ENCODE measurements at regions not wholly inside any gene's neighbourhood (a gene's known extent, or its start where the extent isn't known, plus 50 kb on each side); places are given as distances from the start of the nearest gene placed in this dataset.

GRCh38 chr9:79268806-79269205 is 303.0 kb upstream of the TLE4 start:
- 92% methylated on average over 2 of the region's 2 CpGs for WGBS (ENCODE audit: insufficient coverage)
- no peak overlapping the region for H3K4me3 ChIP-seq (replicated peaks in 1 of 3; ENCODE audit: low read depth in 2 of 3, low read length in 3 of 3)
- no peak overlapping the region for H3K27ac Mint-ChIP-seq
- no peaks in the 10 kb centered on the region for H3K9me3 ChIP-seq (replicated peaks in 1 of 2; ENCODE audit: control insufficient read depth in 1 of 2, insufficient read depth in 1 of 2, low read length in 2 of 2)
- H3K4me3 Mint-ChIP-seq = no peak overlapping the region
- no peak overlapping the region for H3K9ac ChIP-seq (ENCODE audit: insufficient read depth, low read length, poor library complexity, severe bottlenecking)
- no peaks in the 10 kb centered on the region for H3K79me2 ChIP-seq (ENCODE audit: insufficient read depth, low read length)
- H2AFZ ChIP-seq (ENCODE audit: insufficient read depth, low read depth, low read length, poor library complexity, severe bottlenecking) = no peak overlapping the region
- no peaks in the 10 kb centered on the region for H3K27me3 Mint-ChIP-seq (ENCODE audit: low read depth in 3 of 3)
- H3K9me3 Mint-ChIP-seq = peaks cover 0 to 5% (median 0%) of the 10 kb centered on the region in 7 donors
- no peaks in the 10 kb centered on the region for H3K36me3 Mint-ChIP-seq
- no peaks in the 10 kb centered on the region for H3K27me3 ChIP-seq (ENCODE audit: control insufficient read depth in 2 of 2, insufficient read depth in 2 of 2, low read length in 2 of 2)
- H3K4me1 Mint-ChIP-seq = peaks cover 15% of the 10 kb centered on the region
- no peaks in the 10 kb centered on the region for H3K36me3 ChIP-seq (replicated peaks in 1 of 2; ENCODE audit: control insufficient read depth in 1 of 2, insufficient read depth in 2 of 2, low read length in 2 of 2)
- intact Hi-C loops (cut with micrococcal nuclease) = no loop called here
- H4K20me1 ChIP-seq (ENCODE audit: insufficient read depth, low read length) = no peaks in the 10 kb centered on the region
- no peak for DNase-seq
- no peak for TF ChIP-seq CTCF (IDR thresholded peaks at IDR 0.05)
- no peak overlapping the region for H3K27ac ChIP-seq (ENCODE audit: low read depth in 1 of 2, low read length in 2 of 2)
- H3K4me2 ChIP-seq (replicated peaks; ENCODE audit: extremely low read depth, low read length, poor library complexity, severe bottlenecking) = no peak overlapping the region
- H3K4me1 ChIP-seq (ENCODE audit: control insufficient read depth in 1 of 2, insufficient read depth in 2 of 2, low read length in 2 of 2) = peaks cover 16 to 18% of the 10 kb centered on the region in 2 donors

- DNase-seq = no peak
- H3K4me3 ChIP-seq (replicated peaks in 1 of 3; ENCODE audit: low read depth in 2 of 3, low read length in 3 of 3) = no peak overlapping the region
- no peaks in the 10 kb centered on the region for H3K4me1 ChIP-seq (ENCODE audit: control insufficient read depth in 1 of 2, insufficient read depth in 2 of 2, low read length in 2 of 2)
- no peak for TF ChIP-seq CTCF (IDR thresholded peaks at IDR 0.05)
- Mint-ChIP-seq H3K27ac (no peak overlapping the region), H3K27me3 (ENCODE audit: low read depth in 3 of 3) (no peaks in the 10 kb centered on the region), H3K36me3 (no peaks in the 10 kb centered on the region), H3K4me1 (no peaks in the 10 kb centered on the region), H3K9me3 (peaks cover 0 to 15% (median 5%) of the 10 kb centered on the region in 7 donors), H3K4me3 (no peak overlapping the region)
- no peak overlapping the region for H3K27ac ChIP-seq (ENCODE audit: low read depth in 1 of 2, low read length in 2 of 2)
- intact Hi-C loops (cut with micrococcal nuclease) = no loop called here
- no peak overlapping the region for H3K4me2 ChIP-seq (replicated peaks; ENCODE audit: extremely low read depth, low read length, poor library complexity, severe bottlenecking)
- H3K36me3 ChIP-seq (replicated peaks in 1 of 2; ENCODE audit: control insufficient read depth in 1 of 2, insufficient read depth in 2 of 2, low read length in 2 of 2) = no peaks in the 10 kb centered on the region
- H3K9me3 ChIP-seq (replicated peaks in 1 of 2; ENCODE audit: control insufficient read depth in 1 of 2, insufficient read depth in 1 of 2, low read length in 2 of 2) = peaks cover 0 to 5% of the 10 kb centered on the region in 2 donors
- WGBS (ENCODE audit: insufficient coverage) = no CpG with 5 or more reads among the region's 3 CpGs
- H4K20me1 ChIP-seq (ENCODE audit: insufficient read depth, low read length) = no peaks in the 10 kb centered on the region
- H3K79me2 ChIP-seq (ENCODE audit: insufficient read depth, low read length) = no peaks in the 10 kb centered on the region
- no peaks in the 10 kb centered on the region for H3K27me3 ChIP-seq (ENCODE audit: control insufficient read depth in 2 of 2, insufficient read depth in 2 of 2, low read length in 2 of 2)
- H3K9ac ChIP-seq (ENCODE audit: insufficient read depth, low read length, poor library complexity, severe bottlenecking) = no peak overlapping the region
- no peak overlapping the region for H2AFZ ChIP-seq (ENCODE audit: insufficient read depth, low read depth, low read length, poor library complexity, severe bottlenecking)
Observed at GRCh38 chr9:79273311-79273710, 298.5 kb upstream of the TLE4 start.

All from CD14-positive monocyte (primary cell).